ENCODE measurements at regions not wholly inside any gene's neighbourhood (a gene's known extent, or its start where the extent isn't known, plus 50 kb on each side); places are given as distances from the start of the nearest gene placed in this dataset.

GRCh38 chr11:121889186-121889585, 226.8 kb downstream of the BLID start:
- TF ChIP-seq CTCF (IDR thresholded peaks at IDR 0.05; ENCODE audit: insufficient read depth, missing control alignments) = no peak
- FAIRE-seq = no peak

GRCh38 chr11:121887976-121888557, 227.9 kb downstream of the BLID start:
- DNase-seq (ENCODE audit: insufficient read length, low spot score) (no peak), FAIRE-seq (no peak)
- no peak for TF ChIP-seq CTCF (IDR thresholded peaks at IDR 0.05; ENCODE audit: insufficient read depth, missing control alignments)

More at GRCh38 chr11:121889186-121889585, 226.8 kb downstream of the BLID start:
- no peak for DNase-seq (ENCODE audit: insufficient read length, low spot score)

GRCh38 chr11:121887569-121887968, 228.4 kb downstream of the BLID start:
- no peak for TF ChIP-seq CTCF (IDR thresholded peaks at IDR 0.05; ENCODE audit: insufficient read depth, missing control alignments)
- FAIRE-seq (no peak), DNase-seq (ENCODE audit: insufficient read length, low spot score) (no peak)

DNA sequence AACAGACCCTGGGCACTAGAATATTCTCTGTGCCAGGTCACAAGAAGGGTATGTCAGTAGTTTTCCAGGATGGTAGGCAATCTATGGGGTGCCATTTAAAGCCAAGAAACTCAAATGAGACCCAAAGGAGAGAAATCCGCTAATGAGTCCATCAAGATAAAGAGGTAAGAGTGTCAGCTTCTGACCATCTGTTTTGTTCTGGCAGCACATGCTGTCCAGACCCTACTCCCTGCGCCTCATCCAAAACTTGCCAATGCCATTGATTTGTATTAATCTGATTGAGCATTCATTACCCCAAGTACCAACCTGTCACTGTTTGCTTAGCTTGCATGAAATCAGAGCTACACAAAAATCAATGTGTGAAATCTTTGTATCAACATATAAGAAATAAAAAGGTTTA, 229.0 kb downstream of the BLID start:
- no peak for DNase-seq (ENCODE audit: insufficient read length, low spot score)
- no peak for TF ChIP-seq CTCF (IDR thresholded peaks at IDR 0.05; ENCODE audit: insufficient read depth, missing control alignments)
- FAIRE-seq = no peak

GRCh38 chr11:121886005-121886734, 229.8 kb downstream of the BLID start:
- no peak for TF ChIP-seq CTCF (IDR thresholded peaks at IDR 0.05; ENCODE audit: insufficient read depth, missing control alignments)
- no peak for FAIRE-seq
- DNase-seq (ENCODE audit: insufficient read length, low spot score) = no peak

DNA sequence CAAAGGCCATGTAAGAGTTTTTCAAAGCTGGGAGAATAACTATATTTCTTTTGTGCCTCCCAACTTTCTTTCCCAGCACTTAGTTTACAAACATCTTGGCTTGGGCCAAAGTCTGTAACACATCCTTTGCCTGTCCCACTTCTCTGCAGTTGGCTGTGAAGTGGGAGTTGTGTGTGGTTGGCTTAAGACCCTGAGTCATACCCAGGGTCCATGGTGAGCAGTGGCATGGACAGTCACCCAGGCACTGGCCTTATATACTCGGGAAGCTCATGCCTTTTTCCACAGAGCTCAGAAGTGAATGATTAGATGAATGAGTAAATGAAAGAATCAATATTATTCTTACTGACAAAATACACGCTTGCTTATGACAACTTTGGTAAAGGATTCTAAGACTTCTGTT, 231.4 kb downstream of the BLID start:
- no peak for FAIRE-seq
- DNase-seq (ENCODE audit: insufficient read length, low spot score) = no peak
- TF ChIP-seq CTCF (IDR thresholded peaks at IDR 0.05; ENCODE audit: insufficient read depth, missing control alignments) = no peak

GRCh38 chr11:121881806-121882205, 234.2 kb downstream of the BLID start:
- no peak for FAIRE-seq

More at GRCh38 chr11:121881806-121882205, 234.2 kb downstream of the BLID start:
- no peak for TF ChIP-seq CTCF (IDR thresholded peaks at IDR 0.05; ENCODE audit: insufficient read depth, missing control alignments)
- DNase-seq (ENCODE audit: insufficient read length, low spot score) = no peak

All from D721Med (cell line).